Endothelial cell of umbilical vein (primary cell): ENCODE measurements at regions not wholly inside any gene's neighbourhood (a gene's known extent, or its start where the extent isn't known, plus 50 kb on each side); places are given as distances from the start of the nearest gene placed in this dataset.

Source experiments
- BruUV-seq: library from RNA; stranded (reverse); fragments of 400-500 nt; replicated peaks from 2 replicates; lab custom pipeline; 2021; lab: Mats Ljungman, UMichigan
- CTCF ChIA-PET: fragments of 300-600, 350-600 bp; sonication (Branson Sonifier 250); formaldehyde crosslinking; loops from one replicate; lab custom pipeline; 2021; ENCODE audit warnings: antibody characterized with exemption, inconsistent platforms; lab: Charles Lee
- POLR2A ChIA-PET: fragments of 300-600, 350-600 bp; sonication (Branson Sonifier 250); formaldehyde crosslinking; loops from one replicate; lab custom pipeline; 2021; ENCODE audit warnings: antibody characterized with exemption, inconsistent platforms; lab: Charles Lee
- DNase-seq: peaks from one replicate; pipeline ENCODE4 v3.0.0-alpha.2; 2011; ENCODE audit warnings: low read depth, low spot score
- FAIRE-seq: peaks from 2 replicates; lab custom pipeline; 2011; peaks lifted over from hg19 to GRCh38; lab: Jason Lieb, UNC
- H2AFZ ChIP-seq: 2 replicates; pipeline ENCODE4 v1.6.0; 2012; ENCODE audit warnings: low read depth, low read length, control low read depth, inconsistent platforms
- H3K27ac ChIP-seq: 2 replicates; pipeline ENCODE4 v1.5.1; 2011; ENCODE audit warnings: low read depth, mild to moderate bottlenecking, control low read depth, low read length, moderate library complexity; ENCODE audit not compliant: insufficient read depth
- H3K27me3 ChIP-seq, 2 experiments: 2 replicates each; pipeline versions ENCODE4 v1.6.0 to v1.6.1; 2011; ENCODE audit warnings: low read length in 2 of 2, mixed read lengths in 1 of 2; ENCODE audit not compliant: control insufficient read depth in 2 of 2, insufficient read depth in 2 of 2
- H3K36me3 ChIP-seq, 2 experiments: 2 replicates in 1 of 2; 3 replicates in 1 of 2; pipeline ENCODE4 v1.5.1; 2011; ENCODE audit warnings: low read length in 2 of 2, mild to moderate bottlenecking in 1 of 2, moderate library complexity in 1 of 2; ENCODE audit not compliant: control insufficient read depth in 2 of 2, insufficient read depth in 2 of 2; ENCODE audit errors: extremely low read depth in 1 of 2
- H3K4me1 ChIP-seq: 3 replicates; pipeline ENCODE4 v1.5.1; 2011; ENCODE audit warnings: mild to moderate bottlenecking, low read length; ENCODE audit not compliant: control insufficient read depth, insufficient read depth; ENCODE audit errors: extremely low read depth
- H3K4me2 ChIP-seq: 2 replicates; pipeline ENCODE4 v1.6.1; 2011; ENCODE audit warnings: low read length, control low read depth, mixed read lengths; ENCODE audit not compliant: insufficient read depth
- H3K4me3 ChIP-seq, 3 experiments: fragments of 200-600 bp in 1 of 3; sonication (generic), shearing (Covaris generic) in 1 of 3; replicated peaks in 1 of 3; 2 replicates each; pipeline ENCODE4 v1.5.1; 2011 to 2016; ENCODE audit warnings: control low read depth in 3 of 3, low read length in 3 of 3, mild to moderate bottlenecking in 2 of 3, inconsistent platforms in 1 of 3, low read depth in 1 of 3, moderate library complexity in 1 of 3; ENCODE audit not compliant: insufficient read depth in 1 of 3
- H3K79me2 ChIP-seq: 2 replicates; pipeline ENCODE4 v1.6.0; 2012; ENCODE audit warnings: low read length, inconsistent platforms; ENCODE audit not compliant: control insufficient read depth, insufficient read depth
- H3K9ac ChIP-seq: replicated peaks from 2 replicates; pipeline ENCODE3; 2011; ENCODE audit warnings: low read length, control low read depth; ENCODE audit not compliant: insufficient read depth; ENCODE audit errors: extremely low read depth
- H3K9me1 ChIP-seq: replicated peaks from 3 replicates; pipeline ENCODE4 v1.6.0; 2011; ENCODE audit warnings: mild to moderate bottlenecking, low read length; ENCODE audit not compliant: control insufficient read depth, insufficient read depth; ENCODE audit errors: extremely low read depth
- H3K9me3 ChIP-seq: replicated peaks from 2 replicates; pipeline ENCODE4 v1.5.1; 2012; ENCODE audit warnings: low read length, inconsistent platforms; ENCODE audit not compliant: control insufficient read depth, insufficient read depth
- H4K20me1 ChIP-seq: replicated peaks from 2 replicates; pipeline ENCODE3; 2011; ENCODE audit warnings: mild to moderate bottlenecking, low read length; ENCODE audit not compliant: control insufficient read depth, insufficient read depth; ENCODE audit errors: extremely low read depth
- CTCF ChIP-seq, 2 donors: IDR thresholded peaks; 1 replicate in 1 of 2; 2 replicates in 1 of 2; pipeline ENCODE4 v1.5.1; 2011; ENCODE audit warnings: low read length in 2 of 2, mild to moderate bottlenecking in 2 of 2, moderate library complexity in 2 of 2, control low read depth in 1 of 2, inconsistent platforms in 1 of 2, low read depth in 1 of 2; ENCODE audit not compliant: insufficient read depth in 1 of 2; ENCODE audit errors: extremely low read depth in 1 of 2
- EZH2 ChIP-seq: IDR thresholded peaks from 2 replicates; pipeline ENCODE4 v1.6.1; 2012; ENCODE audit warnings: borderline replicate concordance, low read depth, mild to moderate bottlenecking, moderate library complexity, low read length, inconsistent platforms; ENCODE audit not compliant: severe bottlenecking
- FOS ChIP-seq: IDR thresholded peaks from 2 replicates; pipeline ENCODE4 v1.6.1; 2011; ENCODE audit warnings: mild to moderate bottlenecking, low read length, moderate library complexity, borderline replicate concordance; ENCODE audit not compliant: insufficient read depth
- GATA2 ChIP-seq: IDR thresholded peaks from 2 replicates; pipeline ENCODE4 v1.7.0; 2011; ENCODE audit warnings: low read depth, mild to moderate bottlenecking, moderate library complexity, mixed read lengths, low read length; ENCODE audit not compliant: insufficient read length, insufficient read depth
- JUN ChIP-seq: IDR thresholded peaks from 2 replicates; pipeline ENCODE4 v1.6.1; 2011; ENCODE audit warnings: borderline replicate concordance, low read depth; ENCODE audit not compliant: insufficient read length, insufficient read depth
- MAX ChIP-seq: IDR thresholded peaks from 2 replicates; pipeline ENCODE4 v1.6.1; 2011; ENCODE audit not compliant: insufficient read depth, insufficient read length
- MYC ChIP-seq: IDR thresholded peaks from one replicate; pipeline ENCODE4 v1.6.1; 2011; ENCODE audit warnings: mild to moderate bottlenecking, low read depth, low read length
- POLR2A ChIP-seq: IDR thresholded peaks from 2 replicates; pipeline ENCODE4 v1.6.1; 2012; ENCODE audit warnings: low read depth, mild to moderate bottlenecking, control low read depth, low read length
- POLR2AphosphoS5 ChIP-seq: IDR thresholded peaks from 2 replicates; pipeline ENCODE4 v1.6.1; 2012; ENCODE audit warnings: low read depth, mild to moderate bottlenecking, control low read depth, low read length, moderate library complexity; ENCODE audit not compliant: insufficient read depth
- dilution Hi-C: fragments of 300-500 bp; cut with MboI; formaldehyde crosslinking; loops from one replicate; pipeline ENCODE4 v1.15.0; 2019; ENCODE audit warnings: low sequenced_read_pairs; ENCODE audit not compliant: extremely low pct_ligation_motif_present
- intact Hi-C: fragments of 100-400 bp; cut with micrococcal nuclease; formaldehyde crosslinking; loops from one replicate; pipeline ENCODE4 v1.10.0; 2022

- no peak overlapping the region for H3K4me3 ChIP-seq
- no peaks in the 10 kb centered on the region for H3K4me1 ChIP-seq
- ChIA-PET CTCF (no interaction called here), POLR2A (no interaction called here)
- H3K27ac ChIP-seq = no peak overlapping the region
- intact Hi-C loops (no loop called here), dilution Hi-C loops (no loop called here)
- no peak overlapping the region for H3K4me2 ChIP-seq
- TF ChIP-seq MYC = no peak
- TF ChIP-seq POLR2A = no peak
- no peak for TF ChIP-seq CTCF (IDR thresholded peaks at IDR 0.05; ENCODE audit: extremely low read depth in 1 of 2, insufficient read depth in 1 of 2, low read depth in 1 of 2, low read length in 2 of 2)
- TF ChIP-seq JUN = no peak
- no peak for TF ChIP-seq FOS
- no peak for TF ChIP-seq MAX
- no peak for TF ChIP-seq GATA2
- TF ChIP-seq POLR2AphosphoS5 = no peak
- TF ChIP-seq EZH2 = no peak
- no peaks in the 10 kb centered on the region for H3K27me3 ChIP-seq
- FAIRE-seq (no peak), DNase-seq (no peak)
- H3K9me1 ChIP-seq = no peaks in the 10 kb centered on the region
- H3K9me3 ChIP-seq = no peaks in the 10 kb centered on the region
- H3K36me3 ChIP-seq = no peaks in the 10 kb centered on the region
- H2AFZ ChIP-seq = no peak overlapping the region
- H3K9ac ChIP-seq = no peak overlapping the region
- no peaks in the 10 kb centered on the region for H4K20me1 ChIP-seq
- no TSS peak for BruUV-seq
- no peaks in the 10 kb centered on the region for H3K79me2 ChIP-seq
Observed at GRCh38 chr13:80058626-80059025, 282.3 kb downstream of the SPRY2 start.
